Esophagus muscularis mucosa (tissue), 4 donors: ENCODE measurements at regions not wholly inside any gene's neighbourhood (a gene's known extent, or its start where the extent isn't known, plus 50 kb on each side); places are given as distances from the start of the nearest gene placed in this dataset.

Source experiments
- DNase-seq: peaks from one replicate; pipeline ENCODE4 v3.0.0-alpha.2; 2017; ENCODE audit errors: extremely low spot score
- H3K27ac ChIP-seq, 4 donors: fragments of 200-600 bp; sonication (generic); replicated peaks in 1 of 4; 1 replicate in 3 of 4; 2 replicates in 1 of 4; pipeline ENCODE4 v1.5.1; 2016 to 2019; ENCODE audit warnings: mild to moderate bottlenecking in 1 of 4
- H3K27me3 ChIP-seq, 4 donors: fragments of 200-600 bp; sonication (generic); one replicate each; pipeline versions ENCODE4 v1.5.1 to v1.6.0; 2016 to 2019
- H3K36me3 ChIP-seq, 4 donors: fragments of 200-600 bp; sonication (generic); one replicate each; pipeline ENCODE4 v1.5.1; 2016 to 2019
- H3K4me1 ChIP-seq, 4 donors: fragments of 200-600 bp; sonication (generic); one replicate each; pipeline ENCODE4 v1.5.1; 2016 to 2019
- H3K4me3 ChIP-seq, 4 donors: fragments of 200-600 bp; sonication (generic); 1 replicate in 2 of 4; 2 replicates in 2 of 4; pipeline ENCODE4 v1.5.1; 2016 to 2019; ENCODE audit warnings: mild to moderate bottlenecking in 4 of 4, moderate library complexity in 1 of 4
- H3K9me3 ChIP-seq, 4 donors: fragments of 200-600 bp; sonication (generic); 1 replicate in 3 of 4; 2 replicates in 1 of 4; pipeline ENCODE4 v1.5.1; 2016 to 2019
- CTCF ChIP-seq, 3 experiments: fragments of 200-600 bp in 2 of 3; fragments of 450-650 bp in 1 of 3; sonication (generic) in 2 of 3; IDR thresholded peaks; one replicate each; pipeline ENCODE4 v1.5.1; 2017 to 2019; ENCODE audit warnings: antibody characterized with exemption in 3 of 3, mild to moderate bottlenecking in 2 of 3, moderate library complexity in 1 of 3
- EP300 ChIP-seq: sonication (generic); formaldehyde crosslinking; IDR thresholded peaks from one replicate; pipeline ENCODE4 v1.6.1; 2017; ENCODE audit warnings: antibody characterized with exemption
- POLR2A ChIP-seq: fragments of 450-650 bp; IDR thresholded peaks from one replicate; pipeline ENCODE4 v1.6.1; 2017; ENCODE audit warnings: antibody characterized with exemption, moderate library complexity, mild to moderate bottlenecking, low read depth
- POLR2AphosphoS5 ChIP-seq, 2 donors: sonication (generic); formaldehyde crosslinking; IDR thresholded peaks; one replicate each; pipeline ENCODE4 v1.6.1; 2017; ENCODE audit warnings: antibody characterized with exemption in 2 of 2
- WGBS: methylation state at CpG from one replicate; pipeline ENCODE4 v1.1.5; 2018; 5-methylcytosine and 5-hydroxymethylcytosine counted together
- intact Hi-C: fragments of 100-400 bp; cut with DNase I; formaldehyde crosslinking; loops from one replicate; pipeline ENCODE4 v1.15.1; 2023

GRCh38 chr7:46830-47140 is 145.6 kb upstream of the FAM20C start:
- TF ChIP-seq POLR2A (no peak), POLR2AphosphoS5 (IDR thresholded peaks at IDR 0.05) (no peak), CTCF (IDR thresholded peaks at IDR 0.05) (no peak), EP300 (no peak)
- intact Hi-C loops = no loop called here
- H3K9me3 ChIP-seq = no peaks in the 10 kb centered on the region
- no peak overlapping the region for H3K4me3 ChIP-seq
- no peaks in the 10 kb centered on the region for H3K4me1 ChIP-seq
- WGBS = 91% methylated on average over 5 of the region's 5 CpGs
- H3K36me3 ChIP-seq = no peaks in the 10 kb centered on the region
- H3K27me3 ChIP-seq = peaks cover 0 to 24% (median 0%) of the 10 kb centered on the region in 4 donors
- no peak for DNase-seq
- H3K27ac ChIP-seq = no peak overlapping the region

- TF ChIP-seq POLR2AphosphoS5 (IDR thresholded peaks at IDR 0.05) = no peak
- TF ChIP-seq EP300 = no peak
- no peak for TF ChIP-seq CTCF (IDR thresholded peaks at IDR 0.05)
- TF ChIP-seq POLR2A = no peak
- no peak overlapping the region for H3K27ac ChIP-seq
- H3K9me3 ChIP-seq = no peaks in the 10 kb centered on the region
- intact Hi-C loops = no loop called here
- no peak overlapping the region for H3K4me3 ChIP-seq
- H3K36me3 ChIP-seq = no peaks in the 10 kb centered on the region
- no peak for DNase-seq
- 92% methylated on average over 11 of the region's 11 CpGs for WGBS
- H3K27me3 ChIP-seq = no peaks in the 10 kb centered on the region
- peaks cover 0 to under 1% (median 0%) of the 10 kb centered on the region in 4 donors for H3K4me1 ChIP-seq
These were observed 140.8 kb upstream of the FAM20C start for GRCh38 chr7:51456-52068.

GRCh38 chr7:52100-52499 is 140.3 kb upstream of the FAM20C start:
- 66% methylated on average over 3 of the region's 3 CpGs for WGBS
- Histone ChIP-seq H3K27me3 (no peaks in the 10 kb centered on the region), H3K36me3 (no peaks in the 10 kb centered on the region), H3K27ac (no peak overlapping the region), H3K4me1 (peaks cover 0 to 5% (median under 1%) of the 10 kb centered on the region in 4 donors), H3K4me3 (no peak overlapping the region), H3K9me3 (no peaks in the 10 kb centered on the region)
- DNase-seq = no peak
- TF ChIP-seq POLR2AphosphoS5 (IDR thresholded peaks at IDR 0.05) (no peak), CTCF (IDR thresholded peaks at IDR 0.05) (no peak), EP300 (no peak), POLR2A (no peak)
- intact Hi-C loops = no loop called here

GRCh38 chr7:53531-53930 is 138.8 kb upstream of the FAM20C start:
- H3K27ac ChIP-seq = no peak overlapping the region
- no peaks in the 10 kb centered on the region for H3K27me3 ChIP-seq
- peaks cover 0 to 18% (median 11%) of the 10 kb centered on the region in 4 donors for H3K4me1 ChIP-seq
- DNase-seq = no peak
- H3K36me3 ChIP-seq = no peaks in the 10 kb centered on the region
- intact Hi-C loops = no loop called here
- H3K9me3 ChIP-seq = no peaks in the 10 kb centered on the region
- TF ChIP-seq POLR2AphosphoS5 (IDR thresholded peaks at IDR 0.05) (no peak), POLR2A (no peak), CTCF (IDR thresholded peaks at IDR 0.05) (no peak), EP300 (no peak)
- H3K4me3 ChIP-seq = no peak overlapping the region
- WGBS = 88% methylated on average over 1 of the region's 1 CpG

GRCh38 chr7:54615-55014 is 137.8 kb upstream of the FAM20C start:
- 71% methylated on average over 6 of the region's 6 CpGs for WGBS
- no peak for TF ChIP-seq POLR2AphosphoS5 (IDR thresholded peaks at IDR 0.05)
- TF ChIP-seq CTCF (IDR thresholded peaks at IDR 0.05) = no peak
- TF ChIP-seq POLR2A = no peak
- TF ChIP-seq EP300 = no peak
- H3K27me3 ChIP-seq = no peaks in the 10 kb centered on the region
- intact Hi-C loops = no loop called here
- H3K4me3 ChIP-seq = no peak overlapping the region
- DNase-seq = no peak
- no peaks in the 10 kb centered on the region for H3K9me3 ChIP-seq
- H3K36me3 ChIP-seq = no peaks in the 10 kb centered on the region
- no peak overlapping the region for H3K27ac ChIP-seq
- peaks cover 0 to 18% (median 11%) of the 10 kb centered on the region in 4 donors for H3K4me1 ChIP-seq
